NCI-H748 (cell line): ENCODE measurements at regions not wholly inside any gene's neighbourhood (a gene's known extent, or its start where the extent isn't known, plus 50 kb on each side); places are given as distances from the start of the nearest gene placed in this dataset.
"Not testable (repeated sequence)": the region's sequence is repeated elsewhere in the genome, so short reads cannot be mapped to it uniquely, and the experiment has no call there.

Experiments used
- DNase-seq: peaks from one replicate; lab custom pipeline; 2025; ENCODE audit not compliant: unreplicated experiment; lab: John Stamatoyannopoulos, UW

DNA sequence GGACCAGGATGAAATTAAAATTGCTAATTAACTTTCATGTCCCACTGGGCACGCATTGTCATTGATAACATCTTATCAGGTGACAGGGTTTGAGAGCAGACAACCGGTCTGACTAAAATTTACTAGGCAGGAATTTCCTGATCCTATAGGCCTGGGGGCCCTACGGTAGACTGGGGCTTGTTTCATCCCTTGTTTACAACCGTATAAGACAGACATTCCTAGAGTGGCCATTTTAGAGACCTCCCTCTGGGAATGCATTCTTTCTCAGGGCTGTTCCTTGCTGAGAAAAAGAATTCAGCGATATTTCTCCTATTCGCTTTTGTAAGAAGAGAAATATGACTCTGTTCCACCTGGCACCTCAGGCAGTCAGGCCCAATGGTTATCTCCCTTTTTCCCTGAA lies 1737.8 kb upstream of the ACO1 start:
- not testable (repeated sequence) for DNase-seq

DNA sequence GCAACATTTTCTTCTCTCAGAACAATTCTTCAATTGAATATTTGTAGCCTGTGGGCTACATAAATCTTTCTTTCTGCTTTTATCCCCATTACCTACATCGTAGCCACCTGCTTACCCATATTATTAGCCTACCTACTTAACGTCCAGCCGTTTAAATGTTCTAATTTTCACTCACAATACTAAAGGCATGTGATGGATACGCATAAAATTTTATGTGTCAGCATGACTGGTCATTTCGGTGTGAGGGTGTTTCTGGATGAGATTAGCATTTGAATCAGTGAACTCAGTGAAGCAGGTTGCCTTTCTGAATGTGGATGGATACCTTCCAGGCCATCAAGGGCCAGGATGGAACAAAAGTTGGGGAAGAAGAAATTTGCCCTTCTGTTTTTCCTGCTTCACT lies 1722.5 kb upstream of the ACO1 start:
- DNase-seq, result no peak

DNA sequence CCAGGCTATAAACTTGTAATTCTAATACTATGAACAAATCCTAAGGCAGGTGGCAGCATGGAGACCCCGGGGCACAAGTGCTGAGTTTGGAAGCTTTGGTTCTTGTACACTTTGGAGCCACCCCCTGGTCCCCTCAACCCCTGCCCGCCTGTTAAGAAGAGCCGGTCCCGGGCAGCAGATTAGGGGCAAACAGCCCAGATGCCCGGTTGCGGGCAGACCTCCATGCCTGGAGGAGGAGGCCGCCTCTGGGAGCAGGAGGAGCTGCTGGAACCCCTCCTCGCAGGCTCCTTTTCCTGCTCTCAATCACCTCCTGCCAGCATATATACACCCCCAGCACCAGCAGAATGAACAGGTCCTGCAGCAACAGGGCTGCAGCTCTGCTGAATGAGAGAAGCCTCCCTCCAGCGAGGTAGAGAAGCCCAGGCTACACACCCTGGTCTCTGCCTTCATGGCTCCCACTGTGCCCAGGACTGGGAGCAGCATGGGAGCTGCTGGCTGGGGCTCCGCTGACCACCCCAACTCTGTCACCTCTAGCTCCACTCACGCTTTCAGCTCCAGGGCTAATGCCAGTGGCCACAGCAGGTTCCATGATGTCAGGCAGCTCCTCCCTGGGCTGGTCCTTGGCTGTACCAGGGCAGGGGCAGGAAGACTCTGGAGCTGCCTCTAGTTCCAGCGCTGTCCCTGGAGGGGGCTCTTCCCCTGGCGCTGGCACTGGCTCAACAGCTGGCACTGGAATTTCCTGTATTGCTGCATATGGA lies 1713.5 kb upstream of the ACO1 start:
- no peak for DNase-seq

DNA sequence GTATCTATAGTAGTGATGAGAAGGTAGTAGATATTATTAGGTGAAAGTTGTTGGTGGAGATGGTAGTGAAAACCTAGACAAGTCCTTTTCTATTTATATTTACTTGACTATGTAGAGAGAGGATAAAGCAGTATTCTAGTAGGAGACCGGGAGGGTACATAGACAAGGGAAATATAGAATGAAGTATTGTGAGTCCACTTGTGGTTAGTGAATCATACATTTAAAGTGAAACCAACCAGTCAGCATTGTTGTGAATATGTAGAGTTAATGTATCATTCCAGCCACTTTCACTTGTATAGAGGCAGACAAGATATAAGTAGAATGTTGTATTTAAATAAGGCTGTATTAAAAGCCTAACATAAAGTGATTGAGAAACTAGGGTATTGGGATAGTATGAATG lies 1711.3 kb upstream of the ACO1 start:
- no peak for DNase-seq

DNA sequence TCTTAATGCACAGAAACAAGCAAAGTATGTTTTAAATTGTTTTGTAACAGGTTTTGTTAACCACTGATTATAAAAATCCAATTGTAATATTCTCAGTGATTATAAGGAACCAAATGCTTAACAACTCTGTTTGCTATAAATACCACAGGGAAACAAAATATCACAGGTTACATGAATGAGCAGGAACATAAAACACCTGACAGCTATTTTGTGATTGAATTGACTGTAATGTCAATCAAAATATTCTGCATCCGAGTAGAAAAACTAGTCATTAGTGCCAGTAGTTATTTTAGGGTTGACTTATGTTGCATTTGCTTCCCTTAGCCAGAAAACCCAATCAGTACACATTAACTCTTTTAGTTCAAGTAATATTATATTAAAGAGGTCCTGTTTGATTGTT lies 1707.8 kb upstream of the ACO1 start:
- DNase-seq, result no peak

DNA sequence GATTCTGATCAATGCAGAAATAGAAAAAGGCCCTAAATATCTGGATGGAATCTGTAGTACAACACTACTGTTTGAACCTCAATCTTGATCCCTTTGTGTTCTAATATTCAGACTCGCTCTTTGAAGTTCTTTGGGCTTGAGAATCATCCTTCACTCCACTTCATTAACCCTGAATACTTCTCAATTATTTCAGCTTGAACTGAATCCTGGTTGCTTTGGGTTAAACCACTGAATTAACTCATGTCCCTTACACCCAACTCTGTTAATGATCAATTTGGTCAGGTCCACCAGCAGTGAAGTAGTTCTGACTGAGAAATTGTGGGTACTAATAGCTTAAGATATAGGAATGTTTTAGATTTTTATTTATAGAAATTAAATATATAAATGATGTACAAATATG lies 1707.2 kb upstream of the ACO1 start:
- DNase-seq, result no peak

DNA sequence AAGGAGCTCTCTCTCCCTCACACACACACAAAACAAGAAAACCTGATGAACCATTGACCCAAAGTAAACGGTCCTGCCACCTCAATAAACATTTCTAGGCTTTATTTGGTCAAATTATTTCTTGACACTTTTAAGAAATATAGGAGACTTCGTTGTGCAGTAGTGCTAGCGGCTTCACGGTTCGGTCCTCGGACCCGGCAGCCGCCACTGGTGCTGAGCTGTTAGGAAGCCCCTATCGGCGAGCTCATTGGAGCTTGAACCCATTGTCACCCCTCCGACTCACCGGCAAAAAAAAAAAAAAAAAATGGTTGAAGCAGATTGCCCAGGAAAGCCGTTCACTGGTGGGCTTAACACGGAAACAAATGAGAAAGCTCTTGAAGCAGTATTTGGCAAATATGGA lies 1695.6 kb upstream of the ACO1 start:
- no peak for DNase-seq

DNA sequence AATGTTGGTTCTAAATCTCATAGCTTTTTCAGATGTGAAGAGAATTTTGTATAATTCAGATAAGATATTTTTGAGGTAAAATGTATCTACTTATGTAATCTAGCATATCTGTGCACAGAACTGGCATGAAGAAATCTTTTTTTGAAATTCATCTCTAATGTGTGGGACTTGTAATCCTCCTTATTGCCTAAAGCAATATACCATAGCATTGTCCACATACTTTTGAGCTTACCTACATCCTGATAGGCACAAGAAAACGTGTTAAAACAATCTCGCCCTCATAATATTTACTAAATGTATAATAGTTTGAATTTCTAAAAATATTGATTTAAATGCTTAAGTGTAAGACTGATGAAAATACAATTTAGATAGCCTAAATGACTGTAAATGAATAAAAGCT lies 1686.5 kb upstream of the ACO1 start:
- no peak for DNase-seq

DNA sequence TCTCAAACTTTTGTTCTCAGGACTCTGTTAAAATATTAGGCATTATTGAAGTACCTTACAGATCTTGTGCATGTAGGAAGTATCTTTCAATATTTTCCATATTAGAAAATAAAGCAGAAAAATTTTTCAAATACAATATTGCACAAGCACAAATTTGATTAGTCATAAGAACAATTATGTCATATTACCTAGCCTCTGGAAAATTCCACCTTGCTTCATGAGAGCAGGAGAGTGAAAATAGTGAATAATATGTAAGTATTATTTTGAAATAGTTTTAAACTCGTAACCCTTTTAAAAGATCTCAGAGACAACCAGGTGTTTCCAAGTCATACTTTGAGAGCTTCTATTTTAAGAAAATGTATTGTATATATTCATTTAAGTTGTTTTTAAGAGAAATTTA lies 1672.9 kb upstream of the ACO1 start:
- no peak for DNase-seq

DNA sequence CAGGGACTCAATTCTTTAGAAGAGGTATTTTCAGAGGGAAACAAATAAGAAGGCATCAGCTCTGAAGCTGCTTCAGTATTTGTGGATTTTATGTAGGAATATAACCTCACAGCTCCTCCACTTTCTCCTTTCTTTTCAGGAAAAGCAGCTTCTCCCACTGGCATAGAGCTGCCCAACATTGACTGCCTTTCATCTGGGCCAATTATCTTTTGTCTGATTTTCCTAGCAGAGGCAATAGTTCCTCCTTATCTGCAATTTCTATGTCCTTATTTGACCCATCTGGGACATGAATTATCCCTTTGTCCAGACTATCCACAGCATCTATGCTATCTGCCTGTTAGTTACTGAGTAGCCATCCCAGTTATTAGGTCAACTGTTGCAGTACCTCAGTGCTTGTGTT lies 1671.2 kb upstream of the ACO1 start:
- no peak for DNase-seq

DNA sequence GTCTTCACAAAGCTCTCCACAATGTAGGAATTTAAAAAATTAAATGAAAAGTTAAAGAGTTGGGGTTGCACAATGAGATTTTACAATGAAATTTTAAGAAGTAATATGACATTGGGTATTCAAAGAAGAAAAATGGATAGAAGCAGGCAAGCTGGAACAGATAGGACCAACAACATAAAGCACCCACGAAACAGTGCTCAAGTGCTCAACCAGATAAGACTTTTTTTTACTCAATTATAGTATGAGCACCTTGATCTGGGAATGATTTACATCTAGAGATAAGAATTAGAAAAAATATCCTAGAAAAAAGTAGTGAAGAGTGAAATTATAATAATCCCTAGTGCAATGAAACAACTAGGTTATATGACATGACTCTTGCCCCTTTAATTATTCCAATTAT lies 1670.1 kb upstream of the ACO1 start:
- no peak for DNase-seq

DNA sequence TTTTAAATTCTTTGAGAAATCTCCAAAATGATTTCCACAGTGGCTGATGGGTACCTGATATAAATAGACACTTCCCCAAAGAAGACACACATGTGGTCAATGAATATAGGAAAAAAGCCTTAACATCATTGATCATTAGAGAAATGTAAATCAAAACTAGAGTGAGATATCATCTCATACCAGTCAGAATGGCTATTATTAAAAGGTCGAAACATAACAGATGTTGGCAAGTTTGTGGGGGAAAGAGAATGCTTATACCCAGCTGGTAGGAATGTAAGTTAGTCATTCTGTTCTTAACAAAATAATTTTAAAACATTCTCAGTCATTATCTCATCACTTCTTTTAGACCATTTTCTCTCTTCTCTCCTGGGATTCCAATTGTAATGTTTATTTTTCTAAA lies 1666.0 kb upstream of the ACO1 start:
- no peak for DNase-seq

DNA sequence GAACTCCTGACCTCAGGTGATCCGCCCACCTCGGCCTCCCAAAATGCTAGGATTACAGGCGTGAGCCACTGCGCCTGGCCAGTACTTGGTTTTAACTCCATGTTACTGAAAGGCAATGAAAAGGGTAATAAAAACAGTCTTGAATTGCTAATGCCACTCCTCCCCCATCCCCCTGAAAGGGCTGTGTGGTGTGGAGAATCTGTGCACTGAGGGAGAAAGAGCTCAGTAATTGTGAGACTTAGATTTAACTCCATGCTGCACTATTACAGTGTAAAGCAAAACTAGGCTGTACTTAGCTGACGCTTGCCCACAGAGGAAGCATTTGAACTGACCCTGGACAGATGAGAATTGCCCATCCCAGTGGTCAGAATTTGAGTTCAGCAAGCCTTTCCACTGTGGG lies 1662.4 kb upstream of the ACO1 start:
- DNase-seq, result no peak

DNA sequence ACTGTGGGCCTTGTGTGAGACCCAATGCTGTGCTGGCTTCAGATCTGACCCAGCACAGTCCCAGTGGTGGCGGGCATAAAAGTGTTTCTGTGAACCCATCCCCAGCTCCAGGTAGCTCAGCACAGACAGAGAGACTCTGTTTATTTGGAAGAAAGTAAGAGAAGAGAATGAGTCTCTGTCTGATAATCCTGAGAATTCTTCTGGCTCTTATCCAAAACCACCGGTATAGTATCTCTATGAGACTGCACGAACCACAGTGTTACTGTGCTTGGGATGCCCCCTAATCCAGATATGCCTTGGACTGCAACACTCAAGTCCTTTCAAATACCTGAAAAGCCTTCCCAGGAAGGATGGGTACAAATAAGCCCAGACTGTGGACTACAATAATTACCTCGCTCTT lies 1660.8 kb upstream of the ACO1 start:
- DNase-seq, result no peak

DNA sequence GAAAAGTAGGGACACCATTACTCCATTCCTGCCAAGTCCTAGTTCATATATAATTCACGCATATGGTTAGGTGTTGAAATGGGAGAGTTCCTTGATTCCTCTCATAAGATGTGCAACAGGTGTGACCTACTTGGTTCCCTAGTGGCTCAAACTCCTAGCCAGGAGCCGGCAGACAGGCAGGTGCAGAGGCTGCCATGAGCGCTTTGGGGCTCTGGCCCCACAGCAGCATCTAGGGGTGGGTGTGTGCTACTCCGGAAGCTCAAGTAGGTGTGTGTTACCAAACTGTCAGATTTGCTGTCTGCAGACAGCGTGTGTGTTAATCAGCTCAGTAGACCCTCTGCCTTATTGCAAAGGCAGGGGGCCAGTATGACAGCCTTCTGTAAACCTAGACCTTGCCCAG lies 1652.4 kb upstream of the ACO1 start:
- peak; percentile 43 for DNase-seq

DNA sequence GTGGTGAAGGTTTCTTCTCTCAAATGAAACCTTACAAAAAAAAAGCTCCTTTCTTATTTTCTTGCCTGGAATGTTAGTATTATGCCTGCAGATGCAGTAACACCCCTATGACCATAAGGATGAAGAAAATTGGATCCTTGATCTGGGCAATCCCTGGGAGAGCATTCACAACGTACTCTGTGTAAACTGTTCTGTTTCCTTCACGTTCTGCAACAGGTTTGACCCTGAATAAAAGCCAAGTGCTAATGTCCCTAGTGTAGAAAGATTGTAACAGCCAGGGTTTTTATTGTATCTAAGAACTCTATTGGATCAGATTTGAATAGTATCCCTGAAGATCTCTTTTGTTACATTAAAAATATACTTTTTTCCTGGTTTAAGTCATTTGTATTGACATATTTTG lies 1639.6 kb upstream of the ACO1 start:
- no peak for DNase-seq

DNA sequence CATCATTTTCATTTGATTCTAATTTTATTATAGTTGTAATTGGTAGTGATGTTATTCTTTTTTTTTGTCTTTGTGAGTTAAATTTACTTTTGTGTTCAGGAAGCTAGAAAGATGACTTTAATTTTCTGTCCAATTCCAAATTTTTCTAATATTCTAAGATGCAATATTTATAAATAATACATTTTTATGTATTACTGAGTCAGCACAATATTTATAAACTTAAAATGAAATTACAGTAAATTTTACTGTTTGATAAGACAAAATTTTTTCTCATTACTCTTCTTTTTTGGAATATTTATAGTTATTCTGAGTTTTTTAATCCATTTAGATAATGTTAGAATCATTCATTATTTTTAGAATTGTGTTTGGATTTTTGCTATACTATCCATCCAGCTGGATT lies 1637.9 kb upstream of the ACO1 start:
- DNase-seq, result no peak

DNA sequence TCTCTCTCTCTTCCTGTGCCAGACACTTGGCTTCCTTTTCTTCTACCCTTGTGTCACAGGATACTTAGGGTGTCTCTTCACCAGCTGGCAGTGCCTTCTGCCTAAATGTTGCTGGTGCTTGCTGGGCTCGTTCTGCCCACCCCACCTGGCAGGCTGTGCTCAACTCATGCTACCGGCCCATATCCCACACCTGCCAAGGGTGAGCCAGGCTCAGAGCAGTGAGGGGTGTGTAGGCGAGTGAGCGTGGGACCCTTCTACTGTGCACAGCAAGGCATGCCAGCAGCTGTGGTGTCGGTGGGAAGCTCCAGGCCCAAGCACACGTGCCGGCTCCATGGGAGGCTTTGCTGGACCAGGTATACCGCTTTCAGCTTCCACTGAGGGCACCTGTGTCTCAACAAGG lies 1626.7 kb upstream of the ACO1 start:
- DNase-seq, result no peak

DNA sequence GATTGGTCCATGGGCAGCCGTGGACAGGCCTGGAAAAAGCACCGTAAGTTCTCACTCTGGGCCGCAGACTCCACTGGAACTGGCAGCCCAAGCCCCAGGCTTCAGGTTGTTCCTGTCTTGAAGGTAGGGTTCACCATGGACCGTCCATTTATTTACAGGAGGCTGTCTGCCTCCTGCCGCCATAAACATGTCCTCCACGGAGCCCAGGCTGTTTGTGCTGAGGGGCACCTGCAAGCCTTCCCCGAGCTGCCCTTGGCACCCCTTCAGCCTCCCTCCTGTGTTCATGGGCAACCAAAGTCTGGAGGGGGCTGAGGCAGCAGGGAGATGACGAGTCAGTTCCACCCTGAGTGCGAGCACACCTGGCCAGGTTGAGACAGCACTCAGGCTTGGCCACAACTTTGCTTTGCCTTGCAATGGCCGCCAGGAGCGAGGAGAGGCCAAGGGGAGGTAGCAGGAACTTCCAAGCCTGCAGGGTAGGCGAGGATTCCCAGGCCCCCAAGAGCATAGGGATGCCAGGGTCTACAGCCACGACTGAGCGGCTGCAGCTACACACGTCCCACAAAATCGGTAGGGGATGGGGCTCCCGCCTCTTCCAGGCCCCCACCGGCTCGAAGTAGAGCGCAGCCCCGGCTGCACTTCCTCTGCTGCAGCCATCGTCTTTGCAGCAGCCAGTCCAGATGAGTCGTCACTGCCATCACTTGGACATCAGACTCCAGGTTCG lies 1625.6 kb upstream of the ACO1 start:
- no peak for DNase-seq

DNA sequence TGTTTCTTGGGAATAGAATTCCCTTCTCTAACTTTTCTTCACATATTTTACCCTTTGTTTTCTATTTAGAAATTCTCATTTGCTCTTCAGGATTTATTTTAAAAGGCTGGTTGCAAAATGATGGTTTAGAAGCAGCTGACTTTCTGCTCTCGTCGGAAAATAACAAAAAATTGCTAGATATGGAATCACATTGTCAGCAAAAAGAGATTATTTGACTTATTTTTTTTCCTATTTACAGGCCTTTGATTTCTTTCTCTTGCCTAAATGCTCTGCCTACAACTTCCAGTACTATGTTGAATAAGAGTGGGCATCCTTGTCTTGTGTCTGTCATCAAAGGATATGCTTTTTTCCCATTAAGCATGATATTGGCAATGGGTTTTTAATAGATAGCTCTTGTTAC lies 1619.1 kb upstream of the ACO1 start:
- no peak for DNase-seq

DNA sequence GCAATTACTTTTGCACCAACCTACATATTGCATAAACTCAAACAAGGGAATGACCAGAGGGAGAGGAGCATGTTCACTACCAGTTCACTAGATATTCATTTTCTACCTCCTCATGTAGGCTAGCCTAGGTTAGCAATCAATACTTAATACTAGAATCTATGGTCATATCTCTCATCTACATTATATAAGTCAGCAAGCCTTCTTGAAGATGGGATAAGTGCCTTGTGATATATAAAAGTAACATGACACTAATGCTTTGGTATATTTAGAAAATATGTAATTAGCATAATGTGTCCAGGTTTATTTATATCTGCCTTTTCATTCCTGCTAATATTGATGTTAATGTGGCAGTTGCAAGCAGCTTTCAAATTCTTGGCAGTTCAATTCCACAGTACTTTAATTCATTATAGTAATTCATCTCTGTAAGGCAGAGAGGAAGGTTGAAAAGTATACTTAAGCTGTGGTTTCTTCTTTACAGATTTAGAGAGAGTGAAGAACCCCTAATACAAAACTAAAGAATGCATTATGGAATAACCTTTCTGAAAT lies 1613.2 kb upstream of the ACO1 start:
- DNase-seq, result no peak

DNA sequence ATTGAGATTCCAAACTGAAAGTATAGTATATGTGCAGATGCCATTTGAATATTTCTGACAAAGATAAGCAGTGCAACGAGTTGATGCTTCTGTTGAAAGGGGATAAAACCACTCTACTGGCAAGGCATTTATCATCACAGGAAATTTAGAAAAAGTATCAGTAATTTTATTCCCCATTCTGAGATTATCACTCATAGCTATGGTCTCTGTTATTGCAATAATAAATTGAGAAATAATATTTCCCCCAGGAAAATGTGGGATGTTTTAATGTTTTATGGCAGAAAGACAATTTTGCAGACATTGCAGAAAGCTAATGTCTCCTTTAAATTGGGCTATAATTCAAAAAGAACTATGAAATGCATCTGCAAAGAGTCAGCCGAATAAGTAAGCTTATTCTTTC lies 1612.7 kb upstream of the ACO1 start:
- no peak for DNase-seq

DNA sequence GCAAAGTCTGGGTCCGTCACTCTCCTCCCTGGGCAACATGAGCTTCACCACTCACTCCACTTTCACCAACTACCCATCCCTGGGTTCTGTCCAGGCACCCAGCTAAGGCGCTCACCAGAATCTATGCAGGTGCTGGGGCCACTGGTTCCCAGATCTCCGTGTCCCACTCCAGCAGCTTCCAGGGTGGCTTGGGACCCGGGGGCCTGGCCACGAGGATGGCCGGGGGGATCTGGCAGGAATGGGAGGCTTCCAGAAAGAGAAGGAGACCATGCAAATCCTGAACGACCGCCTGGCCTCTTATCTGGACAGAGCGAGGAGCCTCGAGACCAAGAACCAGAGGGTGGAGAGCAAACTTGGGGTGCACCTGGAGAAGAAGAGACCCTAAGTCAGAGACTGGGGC lies 1611.0 kb upstream of the ACO1 start:
- DNase-seq, result no peak
